Hypothalamus (tissue), 51 donors: ENCODE measurements at regions not wholly inside any gene's neighbourhood (a gene's known extent, or its start where the extent isn't known, plus 50 kb on each side); places are given as distances from the start of the nearest gene placed in this dataset.
"Not testable (repeated sequence)": the region's sequence is repeated elsewhere in the genome, so short reads cannot be mapped to it uniquely, and the experiment has no call there.

ENCODE experiments used
- DNase-seq, 51 donors: peaks; one replicate each; lab custom pipeline; 2025; lab: John Stamatoyannopoulos, UW

GRCh38 chr20:19921284-19921793 lies 95.8 kb upstream of the NAA20 start:
- DNase-seq: no peak

- DNase-seq: not testable (repeated sequence)
These were observed 95.3 kb upstream of the NAA20 start for GRCh38 chr20:19921829-19922228.

GRCh38 chr20:19922716-19923115 lies 94.4 kb upstream of the NAA20 start:
- no peak for DNase-seq

- DNase-seq: no peak
These were observed 93.4 kb upstream of the NAA20 start for GRCh38 chr20:19923762-19924161.

- DNase-seq: no peak
These were observed 92.9 kb upstream of the NAA20 start for GRCh38 chr20:19924255-19924654.

- DNase-seq: no peak
These were observed 90.6 kb upstream of the NAA20 start for GRCh38 chr20:19926591-19926990.

GRCh38 chr20:19928328-19929011 lies 88.7 kb upstream of the NAA20 start:
- DNase-seq: no peak

GRCh38 chr20:19929012-19929360 lies 88.2 kb upstream of the NAA20 start:
- DNase-seq: no peak

- peak in 18 of 51 donors; percentile 3 to 58 (median 24) for DNase-seq
These were observed 87.5 kb upstream of the NAA20 start for GRCh38 chr20:19929481-19930145.

GRCh38 chr20:19930426-19930825 lies 86.7 kb upstream of the NAA20 start:
- DNase-seq: no peak

- no peak for DNase-seq
These were observed 84.9 kb upstream of the NAA20 start for GRCh38 chr20:19932170-19932667.

- DNase-seq: peak in 38 of 51 donors; percentile 15 to 74 (median 44)
These were observed 82.2 kb upstream of the NAA20 start for GRCh38 chr20:19934792-19935491.

GRCh38 chr20:19935842-19936241 lies 81.3 kb upstream of the NAA20 start:
- peak in 3 of 51 donors; percentile 14 to 19 (median 14) for DNase-seq

GRCh38 chr20:19936466-19937200 lies 80.5 kb upstream of the NAA20 start:
- DNase-seq: no peak

- peak in 7 of 51 donors; percentile 7 to 33 (median 17) for DNase-seq
These were observed 79.9 kb upstream of the NAA20 start for GRCh38 chr20:19937218-19937617.

- DNase-seq: no peak
These were observed 79.3 kb upstream of the NAA20 start for GRCh38 chr20:19937651-19938420.

GRCh38 chr20:19938421-19939090 lies 78.6 kb upstream of the NAA20 start:
- no peak for DNase-seq

GRCh38 chr20:19940988-19941460 lies 76.1 kb upstream of the NAA20 start:
- DNase-seq: no peak

GRCh38 chr20:19942611-19943010 lies 74.6 kb upstream of the NAA20 start:
- no peak for DNase-seq
